Nephron progenitor cell (in vitro differentiated cells): ENCODE measurements at regions not wholly inside any gene's neighbourhood (a gene's known extent, or its start where the extent isn't known, plus 50 kb on each side); places are given as distances from the start of the nearest gene placed in this dataset.
A peak's percentile ranks its signal among the peaks of the same experiment; 100 is the strongest.

Experiments
- DNase-seq: peaks from one replicate; pipeline ENCODE4 v3.0.0; 2021
- H3K27ac Mint-ChIP-seq: 2 replicates; pipeline ENCODE4 v1.8.0; 2021; ENCODE audit warnings: mild to moderate bottlenecking, moderate library complexity, mixed read lengths
- H3K27me3 Mint-ChIP-seq: 2 replicates; pipeline ENCODE4 v1.8.0; 2021; ENCODE audit warnings: mild to moderate bottlenecking, low read depth, mixed read lengths; ENCODE audit not compliant: poor library complexity
- H3K36me3 Mint-ChIP-seq: 2 replicates; pipeline ENCODE4 v1.8.0; 2021; ENCODE audit warnings: low read depth, mixed read lengths
- H3K4me1 Mint-ChIP-seq: 2 replicates; pipeline ENCODE4 v1.8.0; 2021; ENCODE audit warnings: mixed read lengths
- H3K4me3 Mint-ChIP-seq: 2 replicates; pipeline ENCODE4 v1.8.0; 2021; ENCODE audit warnings: mild to moderate bottlenecking, moderate library complexity, mixed read lengths
- H3K9me3 Mint-ChIP-seq: 2 replicates; pipeline ENCODE4 v1.8.0; 2021; ENCODE audit warnings: mild to moderate bottlenecking, moderate library complexity, mixed read lengths
- CTCF ChIP-seq: fragments of 200-600 bp; sonication (generic); IDR thresholded peaks from 2 replicates; pipeline ENCODE4 v1.5.0; 2021; ENCODE audit warnings: antibody characterized with exemption

- peaks cover 16% of the 10 kb centered on the region for H3K9me3 Mint-ChIP-seq
These were observed 484.8 kb upstream of the RUNX1 start for GRCh38 chr21:35533893-35534292.

GRCh38 chr21:35530766-35531165, 481.7 kb upstream of the RUNX1 start:
- Mint-ChIP-seq H3K4me3 (no peak overlapping the region), H3K27me3 (peaks cover 12% of the 10 kb centered on the region), H3K27ac (peak overlapping the region; percentile 92), H3K4me1 (peaks cover 41% of the 10 kb centered on the region), H3K36me3 (peaks cover under 1% of the 10 kb centered on the region), H3K9me3 (peaks cover 10% of the 10 kb centered on the region)
- DNase-seq = no peak
- no peak for TF ChIP-seq CTCF

More at GRCh38 chr21:35533893-35534292, 484.8 kb upstream of the RUNX1 start:
- Mint-ChIP-seq H3K4me3 (no peak overlapping the region), H3K27ac (no peak overlapping the region), H3K27me3 (peaks cover 4% of the 10 kb centered on the region), H3K4me1 (peaks cover 21% of the 10 kb centered on the region), H3K36me3 (peaks cover 5% of the 10 kb centered on the region)
- no peak for DNase-seq
- no peak for TF ChIP-seq CTCF

- no peak for DNase-seq
- no peak for TF ChIP-seq CTCF
- Mint-ChIP-seq H3K27me3 (peaks cover 15% of the 10 kb centered on the region), H3K36me3 (no peaks in the 10 kb centered on the region), H3K4me3 (no peak overlapping the region), H3K9me3 (peaks cover 4% of the 10 kb centered on the region), H3K27ac (no peak overlapping the region), H3K4me1 (peaks cover 41% of the 10 kb centered on the region)
These were observed 480.2 kb upstream of the RUNX1 start for GRCh38 chr21:35529171-35529863.

GRCh38 chr21:35528116-35529042, 479.3 kb upstream of the RUNX1 start:
- peak; percentile 35 for DNase-seq
- no peak for TF ChIP-seq CTCF
- Mint-ChIP-seq H3K4me3 (no peak overlapping the region), H3K27ac (no peak overlapping the region), H3K27me3 (peaks cover 15% of the 10 kb centered on the region), H3K36me3 (no peaks in the 10 kb centered on the region), H3K4me1 (peaks cover 41% of the 10 kb centered on the region), H3K9me3 (no peaks in the 10 kb centered on the region)

GRCh38 chr21:35527358-35527757, 478.3 kb upstream of the RUNX1 start:
- H3K27ac Mint-ChIP-seq = no peak overlapping the region
- no peaks in the 10 kb centered on the region for H3K36me3 Mint-ChIP-seq
- TF ChIP-seq CTCF = no peak
- no peak for DNase-seq
- H3K27me3 Mint-ChIP-seq = peaks cover 15% of the 10 kb centered on the region
- no peaks in the 10 kb centered on the region for H3K9me3 Mint-ChIP-seq
- no peak overlapping the region for H3K4me3 Mint-ChIP-seq
- H3K4me1 Mint-ChIP-seq = peaks cover 43% of the 10 kb centered on the region
